ENCODE measurements at regions not wholly inside any gene's neighbourhood (a gene's known extent, or its start where the extent isn't known, plus 50 kb on each side); places are given as distances from the start of the nearest gene placed in this dataset.

DNA sequence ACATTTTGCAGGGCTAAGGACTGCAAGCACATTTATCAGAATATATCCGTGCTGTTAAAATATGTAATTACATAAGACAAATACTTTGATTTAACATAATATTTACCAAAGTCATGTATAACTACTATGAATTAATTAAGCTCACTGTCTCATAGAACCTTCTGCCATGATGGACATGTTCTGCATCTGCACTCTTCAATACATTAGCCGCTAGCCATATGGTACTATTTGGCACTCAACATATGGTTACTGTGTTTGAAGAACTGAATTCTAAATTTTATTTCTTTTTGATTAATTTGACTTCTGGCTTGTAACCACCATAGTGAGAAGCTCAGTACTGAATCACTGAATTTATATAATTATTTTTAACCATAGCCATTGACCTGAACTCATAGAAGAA is 427.0 kb upstream of the TRAM1L1 start (continued):
- TF ChIP-seq, protein P1, sequence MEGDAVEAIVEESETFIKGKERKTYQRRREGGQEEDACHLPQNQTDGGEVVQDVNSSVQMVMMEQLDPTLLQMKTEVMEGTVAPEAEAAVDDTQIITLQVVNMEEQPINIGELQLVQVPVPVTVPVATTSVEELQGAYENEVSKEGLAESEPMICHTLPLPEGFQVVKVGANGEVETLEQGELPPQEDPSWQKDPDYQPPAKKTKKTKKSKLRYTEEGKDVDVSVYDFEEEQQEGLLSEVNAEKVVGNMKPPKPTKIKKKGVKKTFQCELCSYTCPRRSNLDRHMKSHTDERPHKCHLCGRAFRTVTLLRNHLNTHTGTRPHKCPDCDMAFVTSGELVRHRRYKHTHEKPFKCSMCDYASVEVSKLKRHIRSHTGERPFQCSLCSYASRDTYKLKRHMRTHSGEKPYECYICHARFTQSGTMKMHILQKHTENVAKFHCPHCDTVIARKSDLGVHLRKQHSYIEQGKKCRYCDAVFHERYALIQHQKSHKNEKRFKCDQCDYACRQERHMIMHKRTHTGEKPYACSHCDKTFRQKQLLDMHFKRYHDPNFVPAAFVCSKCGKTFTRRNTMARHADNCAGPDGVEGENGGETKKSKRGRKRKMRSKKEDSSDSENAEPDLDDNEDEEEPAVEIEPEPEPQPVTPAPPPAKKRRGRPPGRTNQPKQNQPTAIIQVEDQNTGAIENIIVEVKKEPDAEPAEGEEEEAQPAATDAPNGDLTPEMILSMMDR (IDR thresholded peaks at IDR 0.05): no peak
- no peak for TF ChIP-seq USF1 (IDR thresholded peaks at IDR 0.05; ENCODE audit: borderline replicate concordance, low read depth)
- TF ChIP-seq GABPA (IDR thresholded peaks at IDR 0.05; ENCODE audit: low read depth): no peak
- no peak for TF ChIP-seq JUND (IDR thresholded peaks at IDR 0.05)
- no peak for TF ChIP-seq RXRA (IDR thresholded peaks at IDR 0.05; ENCODE audit: borderline replicate concordance, low read depth)

GRCh38 chr4:117514391-117515175 is 429.2 kb upstream of the TRAM1L1 start:
- Histone ChIP-seq H3K36me3 (replicated peaks in 1 of 2; ENCODE audit: control insufficient read depth in 1 of 2, insufficient read depth in 2 of 2, low read length in 1 of 2) (no peaks in the 10 kb centered on the region), H2AFZ (ENCODE audit: low read depth) (no peak overlapping the region), H3K27me3 (ENCODE audit: insufficient read depth) (no peaks in the 10 kb centered on the region), H3K4me1 (ENCODE audit: control insufficient read depth in 1 of 2, insufficient read depth in 2 of 2, low read depth in 1 of 2, low read length in 1 of 2) (no peaks in the 10 kb centered on the region), H3K9me2 (no peaks in the 10 kb centered on the region), H3K9ac (no peak overlapping the region), H3K79me2 (ENCODE audit: insufficient read depth) (no peaks in the 10 kb centered on the region), H3F3A (replicated peaks; ENCODE audit: insufficient read depth) (no peaks in the 10 kb centered on the region), H3K4me3 (ENCODE audit: low read depth in 2 of 2, low read length in 1 of 2) (no peak overlapping the region), H3K9me3 (no peaks in the 10 kb centered on the region), H3K27ac (ENCODE audit: low read depth in 2 of 2, low read length in 1 of 2) (no peak overlapping the region), H4K20me1 (ENCODE audit: insufficient read depth) (no peaks in the 10 kb centered on the region), H3K4me2 (no peak overlapping the region)
- TF ChIP-seq RXRA (IDR thresholded peaks at IDR 0.05; ENCODE audit: borderline replicate concordance, low read depth) (no peak), EP300 (IDR thresholded peaks at IDR 0.05; ENCODE audit: borderline replicate concordance in 1 of 2, low read depth in 1 of 2, low read length in 1 of 2) (no peak), ELF1 (IDR thresholded peaks at IDR 0.05) (no peak), POLR2AphosphoS5 (IDR thresholded peaks at IDR 0.05; ENCODE audit: low read depth, low read length) (no peak), SIN3A (IDR thresholded peaks at IDR 0.05; ENCODE audit: borderline replicate concordance, low read depth, low read length) (no peak), RCOR1 (IDR thresholded peaks at IDR 0.05; ENCODE audit: low read length) (no peak), FOXM1 (IDR thresholded peaks at IDR 0.05; ENCODE audit: low read depth) (no peak), NFIC (IDR thresholded peaks at IDR 0.05; ENCODE audit: borderline replicate concordance) (no peak), CHD2 (IDR thresholded peaks at IDR 0.05; ENCODE audit: low read length, partially characterized antibody) (no peak), SMC3 (IDR thresholded peaks at IDR 0.05; ENCODE audit: low read depth, low read length) (no peak), IRF3 (IDR thresholded peaks at IDR 0.05; ENCODE audit: low read depth, low read length) (no peak), JUND (IDR thresholded peaks at IDR 0.05) (no peak), TEAD4 (IDR thresholded peaks at IDR 0.05; ENCODE audit: borderline replicate concordance, insufficient read depth) (no peak)
- TF ChIP-seq, protein P2, sequence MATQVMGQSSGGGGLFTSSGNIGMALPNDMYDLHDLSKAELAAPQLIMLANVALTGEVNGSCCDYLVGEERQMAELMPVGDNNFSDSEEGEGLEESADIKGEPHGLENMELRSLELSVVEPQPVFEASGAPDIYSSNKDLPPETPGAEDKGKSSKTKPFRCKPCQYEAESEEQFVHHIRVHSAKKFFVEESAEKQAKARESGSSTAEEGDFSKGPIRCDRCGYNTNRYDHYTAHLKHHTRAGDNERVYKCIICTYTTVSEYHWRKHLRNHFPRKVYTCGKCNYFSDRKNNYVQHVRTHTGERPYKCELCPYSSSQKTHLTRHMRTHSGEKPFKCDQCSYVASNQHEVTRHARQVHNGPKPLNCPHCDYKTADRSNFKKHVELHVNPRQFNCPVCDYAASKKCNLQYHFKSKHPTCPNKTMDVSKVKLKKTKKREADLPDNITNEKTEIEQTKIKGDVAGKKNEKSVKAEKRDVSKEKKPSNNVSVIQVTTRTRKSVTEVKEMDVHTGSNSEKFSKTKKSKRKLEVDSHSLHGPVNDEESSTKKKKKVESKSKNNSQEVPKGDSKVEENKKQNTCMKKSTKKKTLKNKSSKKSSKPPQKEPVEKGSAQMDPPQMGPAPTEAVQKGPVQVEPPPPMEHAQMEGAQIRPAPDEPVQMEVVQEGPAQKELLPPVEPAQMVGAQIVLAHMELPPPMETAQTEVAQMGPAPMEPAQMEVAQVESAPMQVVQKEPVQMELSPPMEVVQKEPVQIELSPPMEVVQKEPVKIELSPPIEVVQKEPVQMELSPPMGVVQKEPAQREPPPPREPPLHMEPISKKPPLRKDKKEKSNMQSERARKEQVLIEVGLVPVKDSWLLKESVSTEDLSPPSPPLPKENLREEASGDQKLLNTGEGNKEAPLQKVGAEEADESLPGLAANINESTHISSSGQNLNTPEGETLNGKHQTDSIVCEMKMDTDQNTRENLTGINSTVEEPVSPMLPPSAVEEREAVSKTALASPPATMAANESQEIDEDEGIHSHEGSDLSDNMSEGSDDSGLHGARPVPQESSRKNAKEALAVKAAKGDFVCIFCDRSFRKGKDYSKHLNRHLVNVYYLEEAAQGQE (IDR thresholded peaks at IDR 0.05; ENCODE audit: low read depth, low read length): no peak
- TF ChIP-seq, protein P3, sequence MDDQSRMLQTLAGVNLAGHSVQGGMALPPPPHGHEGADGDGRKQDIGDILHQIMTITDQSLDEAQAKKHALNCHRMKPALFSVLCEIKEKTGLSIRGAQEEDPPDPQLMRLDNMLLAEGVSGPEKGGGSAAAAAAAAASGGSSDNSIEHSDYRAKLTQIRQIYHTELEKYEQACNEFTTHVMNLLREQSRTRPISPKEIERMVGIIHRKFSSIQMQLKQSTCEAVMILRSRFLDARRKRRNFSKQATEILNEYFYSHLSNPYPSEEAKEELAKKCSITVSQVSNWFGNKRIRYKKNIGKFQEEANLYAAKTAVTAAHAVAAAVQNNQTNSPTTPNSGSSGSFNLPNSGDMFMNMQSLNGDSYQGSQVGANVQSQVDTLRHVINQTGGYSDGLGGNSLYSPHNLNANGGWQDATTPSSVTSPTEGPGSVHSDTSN (IDR thresholded peaks at IDR 0.05): no peak
- ChIA-PET POLR2A (no interaction called here), CTCF (no interaction called here)
- no peak for DNase-seq

All from SK-N-SH (cell line).